ENCODE measurements at regions not wholly inside any gene's neighbourhood (a gene's known extent, or its start where the extent isn't known, plus 50 kb on each side); places are given as distances from the start of the nearest gene placed in this dataset.

- peaks cover 31% of the 10 kb centered on the region for H3K36me3 Mint-ChIP-seq (ENCODE audit: unreplicated experiment)
- H3K27me3 Mint-ChIP-seq (ENCODE audit: unreplicated experiment), result peaks cover 7% of the 10 kb centered on the region
- TF ChIP-seq, protein P1, sequence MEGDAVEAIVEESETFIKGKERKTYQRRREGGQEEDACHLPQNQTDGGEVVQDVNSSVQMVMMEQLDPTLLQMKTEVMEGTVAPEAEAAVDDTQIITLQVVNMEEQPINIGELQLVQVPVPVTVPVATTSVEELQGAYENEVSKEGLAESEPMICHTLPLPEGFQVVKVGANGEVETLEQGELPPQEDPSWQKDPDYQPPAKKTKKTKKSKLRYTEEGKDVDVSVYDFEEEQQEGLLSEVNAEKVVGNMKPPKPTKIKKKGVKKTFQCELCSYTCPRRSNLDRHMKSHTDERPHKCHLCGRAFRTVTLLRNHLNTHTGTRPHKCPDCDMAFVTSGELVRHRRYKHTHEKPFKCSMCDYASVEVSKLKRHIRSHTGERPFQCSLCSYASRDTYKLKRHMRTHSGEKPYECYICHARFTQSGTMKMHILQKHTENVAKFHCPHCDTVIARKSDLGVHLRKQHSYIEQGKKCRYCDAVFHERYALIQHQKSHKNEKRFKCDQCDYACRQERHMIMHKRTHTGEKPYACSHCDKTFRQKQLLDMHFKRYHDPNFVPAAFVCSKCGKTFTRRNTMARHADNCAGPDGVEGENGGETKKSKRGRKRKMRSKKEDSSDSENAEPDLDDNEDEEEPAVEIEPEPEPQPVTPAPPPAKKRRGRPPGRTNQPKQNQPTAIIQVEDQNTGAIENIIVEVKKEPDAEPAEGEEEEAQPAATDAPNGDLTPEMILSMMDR (IDR thresholded peaks at IDR 0.05; ENCODE audit: partially characterized antibody, unreplicated experiment), result no peak
- DNase-seq, result no peak
- H3K9me3 Mint-ChIP-seq (ENCODE audit: unreplicated experiment), result peaks cover 6% of the 10 kb centered on the region
- H3K4me1 Mint-ChIP-seq (ENCODE audit: low read depth, unreplicated experiment), result peaks cover 6% of the 10 kb centered on the region
- H3K27ac Mint-ChIP-seq (ENCODE audit: unreplicated experiment), result no peak overlapping the region
- H3K4me3 Mint-ChIP-seq (ENCODE audit: unreplicated experiment), result no peak overlapping the region
Measured at GRCh38 chr10:31591569-31591968, 272.6 kb downstream of the ZEB1 start.

GRCh38 chr10:31590023-31590800, 271.2 kb downstream of the ZEB1 start:
- H3K27me3 Mint-ChIP-seq (ENCODE audit: unreplicated experiment), result peaks cover 7% of the 10 kb centered on the region
- peaks cover 6% of the 10 kb centered on the region for H3K9me3 Mint-ChIP-seq (ENCODE audit: unreplicated experiment)
- H3K4me3 Mint-ChIP-seq (ENCODE audit: unreplicated experiment), result no peak overlapping the region
- DNase-seq, result no peak
- no peak overlapping the region for H3K27ac Mint-ChIP-seq (ENCODE audit: unreplicated experiment)
- TF ChIP-seq, protein P1 (IDR thresholded peaks at IDR 0.05; ENCODE audit: partially characterized antibody, unreplicated experiment), result no peak
- peaks cover 31% of the 10 kb centered on the region for H3K36me3 Mint-ChIP-seq (ENCODE audit: unreplicated experiment)
- H3K4me1 Mint-ChIP-seq (ENCODE audit: low read depth, unreplicated experiment), result peaks cover 6% of the 10 kb centered on the region

DNA sequence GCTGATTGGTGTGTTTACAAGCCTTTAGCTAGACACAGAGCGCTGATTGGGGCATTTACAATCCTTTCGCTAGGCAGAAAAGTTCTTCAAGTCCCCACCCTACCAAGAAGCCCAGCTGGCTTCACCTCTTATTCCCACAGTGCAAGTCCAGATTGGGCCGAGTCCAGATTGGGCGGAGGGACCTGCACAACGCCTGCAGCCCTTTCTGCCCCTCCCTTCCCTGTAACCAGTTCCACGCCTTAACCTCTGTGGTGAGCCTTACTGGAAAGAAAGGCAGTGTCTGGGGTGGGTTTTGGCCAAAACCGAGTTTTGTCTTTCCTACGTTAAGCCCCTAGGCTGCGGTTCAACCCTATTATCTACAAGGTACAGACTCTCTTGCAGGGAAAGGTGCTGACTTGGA, 268.7 kb downstream of the ZEB1 start:
- no peak overlapping the region for H3K4me3 Mint-ChIP-seq (ENCODE audit: unreplicated experiment)
- TF ChIP-seq, protein P1 (IDR thresholded peaks at IDR 0.05; ENCODE audit: partially characterized antibody, unreplicated experiment), result no peak
- H3K27me3 Mint-ChIP-seq (ENCODE audit: unreplicated experiment), result peaks cover 2% of the 10 kb centered on the region
- H3K27ac Mint-ChIP-seq (ENCODE audit: unreplicated experiment), result no peak overlapping the region
- H3K4me1 Mint-ChIP-seq (ENCODE audit: low read depth, unreplicated experiment), result peaks cover 2% of the 10 kb centered on the region
- peaks cover 31% of the 10 kb centered on the region for H3K36me3 Mint-ChIP-seq (ENCODE audit: unreplicated experiment)
- no peak for DNase-seq
- peaks cover 5% of the 10 kb centered on the region for H3K9me3 Mint-ChIP-seq (ENCODE audit: unreplicated experiment)

DNA sequence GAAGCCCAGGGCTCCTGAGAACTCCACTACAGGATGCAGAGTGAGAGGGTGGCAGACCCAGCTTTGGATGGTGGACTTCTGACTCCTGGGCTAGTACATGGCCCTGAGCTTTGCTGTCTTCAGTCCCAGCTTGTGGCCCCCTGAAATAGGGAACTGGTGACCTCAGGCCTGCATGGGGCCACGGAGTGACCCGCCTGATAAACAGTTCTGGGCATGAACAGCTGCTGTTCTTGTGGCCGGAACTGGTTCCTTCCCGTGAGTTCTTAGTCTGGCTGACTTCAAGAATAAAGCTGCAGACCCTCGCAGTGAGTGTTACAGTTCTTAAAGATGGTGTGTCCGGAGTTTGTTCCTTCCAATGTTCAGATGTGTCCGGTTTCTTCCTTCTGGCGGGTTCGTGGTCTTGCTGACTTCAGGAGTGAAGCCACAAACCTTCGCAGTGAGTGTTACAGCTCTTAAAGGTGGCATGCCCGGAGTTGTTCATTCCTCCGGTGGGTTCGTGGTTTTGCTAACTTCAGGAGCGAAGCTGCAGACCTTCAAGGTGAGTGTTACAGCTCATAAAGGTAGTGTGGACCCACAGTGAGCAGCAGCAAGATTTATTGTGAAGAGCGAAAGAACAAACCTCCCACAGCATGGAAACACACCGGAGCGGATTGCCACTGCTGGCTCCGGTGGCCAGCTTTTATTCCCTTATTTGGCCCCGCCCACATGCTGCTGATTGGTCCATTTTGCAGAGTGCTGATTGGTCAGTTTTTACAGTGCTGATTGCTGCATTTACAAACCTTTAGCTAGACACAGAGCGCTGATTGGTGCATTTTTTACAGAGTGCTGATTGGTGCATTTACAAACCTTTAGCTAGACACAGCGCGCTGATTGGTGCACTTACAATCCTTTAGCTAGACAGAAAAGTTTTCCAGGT, 268.0 kb downstream of the ZEB1 start:
- TF ChIP-seq, protein P1 (IDR thresholded peaks at IDR 0.05; ENCODE audit: partially characterized antibody, unreplicated experiment), result no peak
- peaks cover 27% of the 10 kb centered on the region for H3K36me3 Mint-ChIP-seq (ENCODE audit: unreplicated experiment)
- peaks cover 5% of the 10 kb centered on the region for H3K9me3 Mint-ChIP-seq (ENCODE audit: unreplicated experiment)
- H3K27ac Mint-ChIP-seq (ENCODE audit: unreplicated experiment), result no peak overlapping the region
- DNase-seq, result no peak
- H3K4me1 Mint-ChIP-seq (ENCODE audit: low read depth, unreplicated experiment), result peaks cover 2% of the 10 kb centered on the region
- no peak overlapping the region for H3K4me3 Mint-ChIP-seq (ENCODE audit: unreplicated experiment)
- H3K27me3 Mint-ChIP-seq (ENCODE audit: unreplicated experiment), result no peaks in the 10 kb centered on the region

Data from glutamatergic neuron (in vitro differentiated cells).